Ovary (tissue), 3 donors: ENCODE measurements at regions not wholly inside any gene's neighbourhood (a gene's known extent, or its start where the extent isn't known, plus 50 kb on each side); places are given as distances from the start of the nearest gene placed in this dataset.

Experiments used
- EP300 ChIP-seq: sonication (generic); formaldehyde crosslinking; IDR thresholded peaks from one replicate; pipeline ENCODE4 v1.6.1; 2017; ENCODE audit warnings: antibody characterized with exemption
- POLR2A ChIP-seq: fragments of 450-650 bp; IDR thresholded peaks from one replicate; pipeline ENCODE4 v1.6.1; 2017; ENCODE audit warnings: antibody characterized with exemption, mild to moderate bottlenecking, moderate library complexity
- TF ChIP-seq, protein P1 (sequence below), 3 donors: fragments of 450-650 bp in 2 of 3; fragments of 200-600 bp in 1 of 3; IDR thresholded peaks; one replicate each; pipeline versions ENCODE4 v1.5.1 to v1.8.0; 2016 to 2022; ENCODE audit warnings: antibody characterized with exemption in 3 of 3, mild to moderate bottlenecking in 1 of 3
- donor health status: DM: no; HTN: no; CAD: no.

DNA sequence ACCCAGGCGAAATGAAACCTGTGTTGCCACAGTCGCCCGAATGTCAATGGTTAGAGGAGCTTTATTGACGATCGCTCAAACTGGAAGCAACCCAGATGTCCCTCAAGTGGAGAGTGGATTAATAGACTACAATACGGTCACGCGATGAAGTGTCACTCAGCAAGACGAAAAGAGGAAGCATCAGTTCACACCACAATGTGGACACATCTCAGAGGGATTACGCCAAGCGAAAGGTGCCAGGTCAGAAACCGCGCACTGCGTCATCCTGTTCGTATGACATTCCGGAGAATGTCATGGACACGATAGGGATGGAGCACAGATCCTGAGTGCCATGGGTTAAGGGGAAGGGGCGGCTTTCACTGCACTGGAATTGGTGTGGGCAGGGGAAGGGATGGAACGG lies 111.7 kb downstream of the HMX1 start:
- TF ChIP-seq, protein P1, sequence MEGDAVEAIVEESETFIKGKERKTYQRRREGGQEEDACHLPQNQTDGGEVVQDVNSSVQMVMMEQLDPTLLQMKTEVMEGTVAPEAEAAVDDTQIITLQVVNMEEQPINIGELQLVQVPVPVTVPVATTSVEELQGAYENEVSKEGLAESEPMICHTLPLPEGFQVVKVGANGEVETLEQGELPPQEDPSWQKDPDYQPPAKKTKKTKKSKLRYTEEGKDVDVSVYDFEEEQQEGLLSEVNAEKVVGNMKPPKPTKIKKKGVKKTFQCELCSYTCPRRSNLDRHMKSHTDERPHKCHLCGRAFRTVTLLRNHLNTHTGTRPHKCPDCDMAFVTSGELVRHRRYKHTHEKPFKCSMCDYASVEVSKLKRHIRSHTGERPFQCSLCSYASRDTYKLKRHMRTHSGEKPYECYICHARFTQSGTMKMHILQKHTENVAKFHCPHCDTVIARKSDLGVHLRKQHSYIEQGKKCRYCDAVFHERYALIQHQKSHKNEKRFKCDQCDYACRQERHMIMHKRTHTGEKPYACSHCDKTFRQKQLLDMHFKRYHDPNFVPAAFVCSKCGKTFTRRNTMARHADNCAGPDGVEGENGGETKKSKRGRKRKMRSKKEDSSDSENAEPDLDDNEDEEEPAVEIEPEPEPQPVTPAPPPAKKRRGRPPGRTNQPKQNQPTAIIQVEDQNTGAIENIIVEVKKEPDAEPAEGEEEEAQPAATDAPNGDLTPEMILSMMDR (IDR thresholded peaks at IDR 0.05), result no peak
- TF ChIP-seq EP300 (no peak), POLR2A (no peak)
